SKM-1 (cell line): ENCODE measurements at regions not wholly inside any gene's neighbourhood (a gene's known extent, or its start where the extent isn't known, plus 50 kb on each side); places are given as distances from the start of the nearest gene placed in this dataset.
"Not testable (repeated sequence)": the region's sequence is repeated elsewhere in the genome, so short reads cannot be mapped to it uniquely, and the experiment has no call there.

Experiments
- DNase-seq: peaks from one replicate; lab custom pipeline; 2025; ENCODE audit not compliant: unreplicated experiment; lab: John Stamatoyannopoulos, UW

DNA sequence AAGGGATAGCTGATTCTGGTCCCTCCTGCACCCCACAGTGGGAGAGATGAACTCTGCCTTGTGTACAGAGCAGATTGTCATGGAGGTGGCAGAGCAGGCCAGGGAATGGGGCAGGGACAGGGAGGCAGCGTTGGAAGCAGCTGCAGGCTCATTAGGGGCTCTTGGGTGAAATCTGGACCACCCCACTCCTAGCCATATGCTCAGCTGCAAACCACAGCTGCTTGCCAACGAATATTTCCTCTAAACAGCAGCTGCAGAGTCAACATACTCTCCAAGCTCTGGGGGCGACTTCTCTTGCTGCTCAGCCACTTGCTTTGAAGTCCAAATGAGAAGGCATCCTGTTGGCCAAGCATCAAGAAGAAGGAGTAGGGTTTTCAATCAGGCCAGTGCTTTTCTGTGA, 302.3 kb upstream of the AUTS2 start:
- no peak for DNase-seq

- DNase-seq, result no peak
Measured at GRCh38 chr7:69301253-69301652, 297.0 kb upstream of the AUTS2 start.

- DNase-seq, result no peak
Measured at GRCh38 chr7:69309601-69310000, 288.7 kb upstream of the AUTS2 start.

DNA sequence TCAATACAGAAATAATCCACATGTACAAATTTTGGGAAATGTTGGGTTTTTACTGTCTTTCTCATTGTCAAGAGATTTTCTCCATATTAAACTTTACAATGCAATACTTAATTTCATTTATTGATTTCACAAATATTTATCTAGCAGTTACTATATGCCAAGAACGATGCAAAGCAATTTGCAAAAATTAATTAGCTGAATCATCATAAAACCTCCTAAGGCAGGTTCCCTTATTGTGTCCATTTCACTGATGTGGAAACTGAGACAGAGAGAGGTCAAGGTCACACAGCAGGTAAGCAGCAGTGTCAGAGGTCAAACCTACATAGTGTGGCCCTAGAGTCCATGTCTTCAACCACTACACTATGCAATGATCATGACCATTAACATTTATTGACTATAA, 286.8 kb upstream of the AUTS2 start:
- no peak for DNase-seq

DNA sequence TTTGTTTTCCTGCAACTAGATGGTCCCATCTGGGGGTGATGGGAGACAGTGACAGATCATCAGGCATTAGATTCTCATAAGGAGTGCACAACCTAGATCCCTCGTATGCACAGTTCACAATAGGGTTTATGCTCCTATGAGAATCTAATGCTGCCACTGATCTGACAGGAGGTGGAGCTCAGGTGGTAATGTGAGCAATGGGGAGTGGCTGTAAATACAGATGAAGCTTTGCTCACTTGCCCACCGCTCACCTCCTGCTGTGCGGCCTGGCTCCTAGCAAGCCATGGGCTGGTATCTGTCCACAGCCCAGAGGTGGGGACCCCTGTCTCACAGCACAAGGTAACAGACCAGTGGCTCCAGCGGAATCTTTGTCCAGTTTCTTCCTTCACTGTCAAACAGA, 284.4 kb upstream of the AUTS2 start:
- DNase-seq, result not testable (repeated sequence)

DNA sequence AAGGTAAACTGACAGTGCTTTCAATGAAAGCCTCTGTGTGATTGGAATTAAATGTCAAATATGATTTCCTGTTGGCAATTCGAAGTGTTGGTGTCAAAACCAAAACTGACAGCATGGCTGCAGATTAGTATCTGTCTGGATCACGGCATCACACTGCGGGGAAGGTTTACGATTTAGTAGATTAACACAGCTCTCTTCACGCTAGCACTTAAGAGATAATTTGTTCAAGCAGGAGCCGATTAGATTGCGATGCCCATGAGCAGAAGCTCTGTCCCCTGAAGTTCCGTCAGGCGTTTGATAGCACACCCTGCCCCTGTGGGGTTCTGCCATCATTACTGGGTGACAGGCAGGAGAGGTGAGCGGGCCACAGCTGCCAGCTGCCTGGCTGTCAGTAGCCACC, 279.5 kb upstream of the AUTS2 start:
- DNase-seq, result no peak

- no peak for DNase-seq
Measured at GRCh38 chr7:69328516-69328915, 269.8 kb upstream of the AUTS2 start.

GRCh38 chr7:69334701-69335100, 263.6 kb upstream of the AUTS2 start:
- DNase-seq, result no peak

GRCh38 chr7:69335331-69335730, 262.9 kb upstream of the AUTS2 start:
- no peak for DNase-seq

DNA sequence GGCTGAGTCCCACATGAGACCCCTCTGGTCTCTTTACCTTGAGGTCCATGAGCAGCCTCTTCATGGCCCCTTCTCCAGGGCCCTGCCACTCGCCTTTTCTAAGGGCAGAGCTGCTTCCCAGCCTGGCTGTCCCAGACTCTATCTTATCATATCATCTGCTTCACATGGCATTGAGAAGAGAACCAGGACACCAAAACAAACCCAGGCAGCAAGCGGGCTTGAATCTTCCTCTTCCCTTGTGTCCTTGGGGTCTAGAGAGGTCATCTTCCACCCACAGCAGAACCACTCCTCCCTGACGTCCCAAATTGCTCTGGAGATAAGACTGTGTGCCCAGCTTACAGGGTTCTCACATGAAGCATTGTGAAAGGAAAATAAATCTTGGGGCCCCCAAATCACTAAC, 261.3 kb upstream of the AUTS2 start:
- no peak for DNase-seq

DNA sequence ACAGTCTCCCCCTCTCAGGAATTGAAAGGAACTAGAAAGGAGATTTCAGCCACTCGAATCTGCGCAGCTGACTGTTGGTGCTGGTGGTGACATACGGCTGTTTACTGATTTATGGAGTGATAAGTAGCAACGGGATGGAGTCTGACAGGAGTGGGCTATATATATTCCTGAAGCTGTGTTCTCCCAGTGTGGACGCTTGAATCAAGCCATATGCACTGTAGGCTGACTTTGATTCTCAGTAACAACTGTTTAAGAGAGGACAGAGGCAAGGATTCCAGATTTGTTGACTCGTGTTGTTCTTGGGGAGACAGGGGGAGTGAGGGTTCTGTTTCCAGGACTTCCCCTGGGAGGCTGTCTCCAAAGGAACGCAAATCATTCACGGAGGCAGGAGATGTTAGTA, 260.1 kb upstream of the AUTS2 start:
- DNase-seq, result no peak

DNA sequence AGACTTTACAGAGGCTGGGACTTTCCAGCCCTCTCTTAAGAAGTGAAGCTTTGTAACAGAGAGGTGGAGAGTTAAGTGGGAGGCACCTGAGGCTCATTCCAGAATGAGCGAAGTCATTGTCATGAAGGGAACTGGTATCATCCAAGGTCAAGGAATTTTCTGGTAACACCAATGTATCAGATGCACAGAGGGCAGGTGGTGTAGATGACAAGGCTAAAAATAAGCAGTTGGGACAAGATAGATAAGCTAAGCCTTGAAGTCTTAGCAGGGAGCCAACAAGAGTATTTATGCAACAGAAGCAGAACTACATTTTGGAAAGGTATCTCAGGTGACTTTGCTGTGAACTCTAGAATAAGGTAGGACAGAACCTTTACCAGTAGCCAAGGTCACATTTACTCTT, 257.0 kb upstream of the AUTS2 start:
- DNase-seq, result no peak

- no peak for DNase-seq
Measured at GRCh38 chr7:69342154-69342884, 256.0 kb upstream of the AUTS2 start.

- DNase-seq, result no peak
Measured at GRCh38 chr7:69349291-69349690, 249.0 kb upstream of the AUTS2 start.

DNA sequence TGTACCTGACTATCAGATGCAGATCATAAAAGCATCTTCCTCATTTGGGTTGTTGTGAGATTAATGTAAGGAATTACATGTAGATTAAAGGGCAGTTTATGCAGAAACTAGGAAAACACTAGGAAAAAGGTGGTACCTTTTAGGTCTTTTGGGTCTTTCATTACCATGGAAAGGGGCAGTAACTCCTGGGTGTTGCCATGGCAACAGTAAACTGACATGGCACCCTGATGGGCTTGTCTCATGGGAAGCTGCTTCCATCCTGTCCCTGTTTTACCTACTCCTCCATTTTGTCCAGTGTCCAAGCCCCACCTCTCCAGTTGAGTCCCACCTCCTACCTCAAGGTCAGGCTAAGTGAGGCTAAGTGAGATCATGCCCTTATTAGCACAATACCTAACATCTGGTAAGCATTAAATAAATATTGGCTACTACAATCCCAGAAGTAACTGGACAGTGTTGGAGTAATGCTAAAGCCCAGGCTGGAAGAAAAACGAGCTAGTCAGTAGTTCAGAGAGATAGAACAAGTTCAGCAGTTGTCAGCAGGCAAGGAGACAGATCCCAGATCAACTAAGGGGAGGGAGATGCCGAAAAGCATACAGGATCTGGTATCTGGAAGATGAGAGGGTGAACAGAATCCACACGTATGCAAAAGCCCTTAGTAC, 240.0 kb upstream of the AUTS2 start:
- no peak for DNase-seq

DNA sequence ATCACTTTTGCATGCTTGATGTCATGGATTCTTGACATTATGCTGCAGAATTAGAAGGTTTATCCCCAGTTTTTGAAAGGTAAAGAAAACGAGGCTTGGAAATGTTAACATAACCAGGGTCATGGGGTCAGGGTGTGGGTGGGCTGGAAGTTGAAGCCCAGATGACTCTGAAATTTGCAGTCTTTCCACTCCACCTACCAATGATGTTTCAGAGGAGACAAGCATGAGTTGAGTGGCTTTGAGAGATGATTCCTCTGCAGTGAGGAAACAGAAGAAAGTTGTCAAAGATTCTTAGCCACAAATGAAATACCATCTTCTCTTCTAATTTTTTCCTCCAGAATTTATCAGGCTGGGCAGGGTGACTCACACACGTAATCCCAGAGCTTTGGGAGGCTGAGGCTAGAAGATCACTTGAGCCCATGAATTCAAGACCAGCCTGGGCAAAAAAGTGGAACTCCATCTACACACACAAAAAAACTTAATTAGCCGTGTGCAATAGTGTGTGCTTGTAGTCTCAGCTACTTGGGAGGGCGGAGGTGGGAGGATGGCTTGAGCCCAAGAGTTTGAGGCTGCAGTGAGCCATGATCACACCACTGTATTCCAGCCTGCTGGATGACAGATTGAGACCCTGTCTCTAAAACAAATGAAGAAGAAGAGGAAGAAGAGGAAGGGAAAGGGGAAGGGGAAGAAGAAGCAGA, 239.1 kb upstream of the AUTS2 start:
- DNase-seq, result no peak

DNA sequence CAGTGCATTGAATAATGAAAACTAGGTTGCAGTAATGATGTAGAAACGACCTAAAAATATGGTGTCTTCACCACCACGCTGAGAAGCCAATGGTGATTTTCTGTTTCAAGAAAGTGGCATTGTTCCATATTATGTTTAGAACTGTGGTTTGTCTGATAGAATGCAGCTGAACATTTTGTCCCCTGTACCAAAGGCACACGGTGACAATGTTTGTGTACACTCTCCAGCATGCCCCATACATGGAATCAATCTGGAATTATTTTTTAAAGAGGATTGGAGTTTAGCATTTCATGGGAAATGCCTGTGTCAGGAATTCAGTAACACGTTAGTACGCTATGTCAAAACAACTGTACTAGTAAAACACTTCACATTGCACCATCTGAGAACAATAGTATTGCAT, 237.4 kb upstream of the AUTS2 start:
- no peak for DNase-seq

GRCh38 chr7:69363136-69363535, 235.1 kb upstream of the AUTS2 start:
- no peak for DNase-seq

- no peak for DNase-seq
Measured at GRCh38 chr7:69364813-69365643, 233.2 kb upstream of the AUTS2 start.

DNA sequence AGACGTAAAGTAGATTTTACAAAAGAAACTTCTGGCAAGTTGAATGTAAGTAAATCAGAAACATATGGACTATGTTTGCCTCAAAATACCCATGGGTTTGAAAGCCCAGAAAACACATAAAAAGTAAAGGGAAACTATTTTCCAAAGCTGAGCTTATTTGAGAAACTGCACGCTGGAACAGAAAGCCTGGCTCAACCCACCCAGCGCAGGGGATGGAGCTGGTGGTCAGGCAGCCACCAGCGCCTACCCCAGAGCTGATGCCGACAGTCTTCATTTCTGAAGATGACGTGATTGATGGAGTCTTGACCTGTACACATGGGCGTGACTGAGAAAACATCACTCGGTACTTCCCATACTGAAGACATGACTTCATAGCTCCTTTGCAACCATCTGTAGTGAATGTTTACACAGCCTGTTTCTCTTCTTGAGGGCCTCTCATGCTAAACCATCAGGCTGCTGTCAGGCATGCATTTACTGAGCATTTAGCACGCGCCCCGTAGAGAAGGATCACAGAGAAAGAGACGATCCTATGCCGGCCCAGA, 232.6 kb upstream of the AUTS2 start:
- no peak for DNase-seq

- no peak for DNase-seq
Measured at GRCh38 chr7:69367780-69368179, 230.5 kb upstream of the AUTS2 start.
